ENCODE measurements at regions not wholly inside any gene's neighbourhood (a gene's known extent, or its start where the extent isn't known, plus 50 kb on each side); places are given as distances from the start of the nearest gene placed in this dataset.

DNA sequence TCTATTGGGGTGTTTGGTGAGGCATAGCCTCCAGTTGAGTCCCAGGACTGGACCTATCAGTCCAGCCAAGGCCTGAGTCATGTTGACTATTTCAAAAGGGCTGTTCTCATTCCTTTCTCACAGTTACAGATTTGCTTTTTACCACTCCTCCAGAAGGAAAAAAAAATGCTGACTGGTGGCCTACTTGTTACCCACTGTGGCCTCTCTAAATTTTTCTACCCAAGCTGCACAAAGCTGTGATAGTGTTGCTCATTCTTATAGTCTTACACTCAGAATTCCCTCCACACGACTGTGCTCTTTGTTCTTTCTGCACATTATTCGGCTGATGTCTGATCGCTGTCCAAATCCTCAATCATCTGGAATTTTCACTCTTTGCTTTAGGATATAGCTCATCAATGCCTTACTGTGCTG lies 1142.2 kb downstream of the IGSF11 start:
- peaks cover 14% of the 10 kb centered on the region for H3K4me1 Mint-ChIP-seq (ENCODE audit: low read depth, unreplicated experiment)
- intact Hi-C loops (cut with micrococcal nuclease; ENCODE audit: unreplicated experiment), result loop anchor here (10.0 kb wide), 1 partner anchor 158 kb away; no protein-coding TSS in a partner anchor
- no peak for DNase-seq
- CTCF ChIA-PET, result no interaction called here
- H3K36me3 Mint-ChIP-seq (ENCODE audit: insufficient read depth, unreplicated experiment), result no peaks in the 10 kb centered on the region
- H3K27ac Mint-ChIP-seq (ENCODE audit: unreplicated experiment), result peak overlapping the region; percentile 9
- H3K9me3 Mint-ChIP-seq (ENCODE audit: low read depth, unreplicated experiment), result no peaks in the 10 kb centered on the region
- H3K27me3 Mint-ChIP-seq (ENCODE audit: unreplicated experiment), result no peaks in the 10 kb centered on the region
- TF ChIP-seq, protein P1, sequence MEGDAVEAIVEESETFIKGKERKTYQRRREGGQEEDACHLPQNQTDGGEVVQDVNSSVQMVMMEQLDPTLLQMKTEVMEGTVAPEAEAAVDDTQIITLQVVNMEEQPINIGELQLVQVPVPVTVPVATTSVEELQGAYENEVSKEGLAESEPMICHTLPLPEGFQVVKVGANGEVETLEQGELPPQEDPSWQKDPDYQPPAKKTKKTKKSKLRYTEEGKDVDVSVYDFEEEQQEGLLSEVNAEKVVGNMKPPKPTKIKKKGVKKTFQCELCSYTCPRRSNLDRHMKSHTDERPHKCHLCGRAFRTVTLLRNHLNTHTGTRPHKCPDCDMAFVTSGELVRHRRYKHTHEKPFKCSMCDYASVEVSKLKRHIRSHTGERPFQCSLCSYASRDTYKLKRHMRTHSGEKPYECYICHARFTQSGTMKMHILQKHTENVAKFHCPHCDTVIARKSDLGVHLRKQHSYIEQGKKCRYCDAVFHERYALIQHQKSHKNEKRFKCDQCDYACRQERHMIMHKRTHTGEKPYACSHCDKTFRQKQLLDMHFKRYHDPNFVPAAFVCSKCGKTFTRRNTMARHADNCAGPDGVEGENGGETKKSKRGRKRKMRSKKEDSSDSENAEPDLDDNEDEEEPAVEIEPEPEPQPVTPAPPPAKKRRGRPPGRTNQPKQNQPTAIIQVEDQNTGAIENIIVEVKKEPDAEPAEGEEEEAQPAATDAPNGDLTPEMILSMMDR (IDR thresholded peaks at IDR 0.05; ENCODE audit: unreplicated experiment), result no peak
- no TSS peak for BruUV-seq (replicated peaks)
- no peak overlapping the region for H3K4me3 Mint-ChIP-seq (ENCODE audit: low read depth, unreplicated experiment)

DNA sequence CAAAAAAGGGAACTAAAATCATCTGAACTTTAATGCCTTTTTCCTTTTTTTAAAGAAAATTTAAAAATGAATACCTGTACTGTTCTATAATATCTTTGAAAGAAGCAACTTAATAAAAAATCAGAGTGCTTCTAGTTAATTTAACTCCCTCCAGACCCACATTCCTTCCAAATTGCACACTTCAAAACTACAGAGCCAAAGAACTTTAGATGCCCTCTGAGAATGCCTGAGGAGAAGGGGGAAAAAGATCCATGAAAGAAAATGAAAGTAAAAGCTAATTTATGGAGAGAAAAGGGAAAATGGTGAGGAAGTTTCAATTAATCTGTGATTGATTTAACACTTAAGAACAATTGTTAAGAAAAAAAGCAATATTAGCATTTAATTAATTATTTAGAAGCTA lies 1141.6 kb downstream of the IGSF11 start:
- CTCF ChIA-PET, result interaction anchor here (0.8 kb wide), 1 partner anchor 28 kb away, joined by 3 read pairs; no protein-coding TSS in a partner anchor
- DNase-seq, result no peak
- peak overlapping the region; percentile 9 for H3K27ac Mint-ChIP-seq (ENCODE audit: unreplicated experiment)
- peaks cover 14% of the 10 kb centered on the region for H3K4me1 Mint-ChIP-seq (ENCODE audit: low read depth, unreplicated experiment)
- intact Hi-C loops (cut with micrococcal nuclease; ENCODE audit: unreplicated experiment), result loop anchor here (10.0 kb wide), 1 partner anchor 158 kb away; no protein-coding TSS in a partner anchor
- no peaks in the 10 kb centered on the region for H3K36me3 Mint-ChIP-seq (ENCODE audit: insufficient read depth, unreplicated experiment)
- BruUV-seq (replicated peaks), result no TSS peak
- TF ChIP-seq, protein P1 (IDR thresholded peaks at IDR 0.05; ENCODE audit: unreplicated experiment), result no peak
- no peak overlapping the region for H3K4me3 Mint-ChIP-seq (ENCODE audit: low read depth, unreplicated experiment)
- no peaks in the 10 kb centered on the region for H3K27me3 Mint-ChIP-seq (ENCODE audit: unreplicated experiment)
- H3K9me3 Mint-ChIP-seq (ENCODE audit: low read depth, unreplicated experiment), result no peaks in the 10 kb centered on the region

DNA sequence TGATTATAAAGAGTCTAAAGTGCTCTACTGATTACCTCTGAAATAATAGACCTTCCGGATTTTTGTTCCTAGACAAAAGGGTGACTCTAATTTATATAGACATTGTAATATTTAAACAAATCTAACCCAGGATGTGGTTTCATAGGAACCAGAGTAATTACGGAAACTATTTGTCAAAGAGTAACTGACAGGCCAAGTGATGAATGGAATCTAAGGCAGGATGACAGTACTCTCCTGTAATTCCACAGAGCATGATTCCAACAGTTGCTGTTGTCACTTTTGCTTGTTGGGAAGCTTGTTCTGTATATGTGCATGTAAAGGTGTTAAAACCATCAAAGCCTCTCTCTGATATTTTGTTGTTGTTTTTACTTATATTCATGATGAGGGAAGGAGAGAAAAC lies 1141.0 kb downstream of the IGSF11 start:
- CTCF ChIA-PET, result interaction anchor here (0.8 kb wide), 1 partner anchor 28 kb away, joined by 3 read pairs; no protein-coding TSS in a partner anchor
- Mint-ChIP-seq H3K4me3 (ENCODE audit: low read depth, unreplicated experiment) (no peak overlapping the region), H3K9me3 (ENCODE audit: low read depth, unreplicated experiment) (no peaks in the 10 kb centered on the region), H3K36me3 (ENCODE audit: insufficient read depth, unreplicated experiment) (no peaks in the 10 kb centered on the region), H3K4me1 (ENCODE audit: low read depth, unreplicated experiment) (peaks cover 14% of the 10 kb centered on the region), H3K27me3 (ENCODE audit: unreplicated experiment) (no peaks in the 10 kb centered on the region), H3K27ac (ENCODE audit: unreplicated experiment) (no peak overlapping the region)
- DNase-seq, result no peak
- intact Hi-C loops (cut with micrococcal nuclease; ENCODE audit: unreplicated experiment), result loop anchor here (10.0 kb wide), 1 partner anchor 159 kb away; no protein-coding TSS in a partner anchor
- TF ChIP-seq, protein P1 (IDR thresholded peaks at IDR 0.05; ENCODE audit: unreplicated experiment), result no peak
- no TSS peak for BruUV-seq (replicated peaks)

DNA sequence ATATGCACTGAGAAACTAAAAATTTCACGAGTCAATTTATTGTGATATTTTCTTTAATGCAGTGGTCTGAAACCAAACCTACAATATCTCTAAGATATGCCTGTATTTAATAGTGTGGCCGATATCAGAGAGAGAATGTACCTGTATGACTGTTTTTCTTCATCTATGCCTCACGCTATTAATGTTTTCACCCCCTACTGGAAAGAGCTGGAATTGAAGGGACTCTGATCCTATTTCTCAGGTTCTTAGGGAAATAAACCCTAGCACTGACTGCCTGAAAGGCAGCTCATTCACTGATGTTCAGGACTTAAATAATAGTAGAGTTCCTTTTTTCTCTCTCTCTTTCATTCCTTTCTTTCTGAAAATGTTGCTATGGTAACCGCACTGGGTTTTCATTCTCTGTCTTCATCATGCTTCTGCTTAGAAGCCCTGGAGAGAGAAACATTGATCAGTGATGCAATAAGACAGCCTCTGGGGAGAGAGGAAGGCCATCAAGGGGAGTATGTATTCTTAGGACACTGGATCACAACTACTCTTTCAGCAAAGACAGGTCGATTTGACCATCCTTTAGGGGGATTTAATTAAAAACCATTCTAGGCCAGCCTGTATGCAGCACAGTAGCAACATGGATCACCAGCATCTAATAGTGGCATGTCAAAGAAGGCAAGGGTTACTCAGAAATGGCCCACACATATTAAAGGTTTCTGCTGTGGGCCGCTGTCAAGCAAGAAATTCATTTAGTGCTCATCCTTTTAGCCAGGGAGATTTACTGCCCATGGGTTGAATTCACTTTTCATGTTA lies 1135.7 kb downstream of the IGSF11 start:
- H3K4me3 Mint-ChIP-seq (ENCODE audit: low read depth, unreplicated experiment), result no peak overlapping the region
- TF ChIP-seq, protein P1 (IDR thresholded peaks at IDR 0.05; ENCODE audit: unreplicated experiment), result peak; percentile 36
- no peaks in the 10 kb centered on the region for H3K36me3 Mint-ChIP-seq (ENCODE audit: insufficient read depth, unreplicated experiment)
- BruUV-seq (replicated peaks), result no TSS peak
- intact Hi-C loops (cut with micrococcal nuclease; ENCODE audit: unreplicated experiment), result loop anchor here (10.0 kb wide), 1 partner anchor 164 kb away; no protein-coding TSS in a partner anchor
- DNase-seq, result peak; percentile 11
- H3K27ac Mint-ChIP-seq (ENCODE audit: unreplicated experiment), result no peak overlapping the region
- no peaks in the 10 kb centered on the region for H3K27me3 Mint-ChIP-seq (ENCODE audit: unreplicated experiment)
- H3K9me3 Mint-ChIP-seq (ENCODE audit: low read depth, unreplicated experiment), result no peaks in the 10 kb centered on the region
- H3K4me1 Mint-ChIP-seq (ENCODE audit: low read depth, unreplicated experiment), result no peaks in the 10 kb centered on the region
- CTCF ChIA-PET, result interaction anchor here (0.8 kb wide), 1 partner anchor 1033 kb away, joined by 3 read pairs; no protein-coding TSS in a partner anchor
